GM18867 (cell line): ENCODE measurements at regions not wholly inside any gene's neighbourhood (a gene's known extent, or its start where the extent isn't known, plus 50 kb on each side); places are given as distances from the start of the nearest gene placed in this dataset.

ENCODE experiments used
- ATAC-seq: cut with Tn5 transposase; IDR thresholded peaks from one replicate; pipeline ENCODE4 v1.9.1; 2021; ENCODE audit warnings: mild to moderate bottlenecking, moderate library complexity; ENCODE audit not compliant: unreplicated experiment

GRCh38 chr5:20590356-20590755 lies 602.4 kb upstream of the CDH18 start:
- no peak for ATAC-seq

- no peak for ATAC-seq
Measured at GRCh38 chr5:20575571-20575970, 587.6 kb upstream of the CDH18 start.

- no peak for ATAC-seq
Measured at GRCh38 chr5:20574576-20574975, 586.6 kb upstream of the CDH18 start.

GRCh38 chr5:20572614-20573013 lies 584.6 kb upstream of the CDH18 start:
- ATAC-seq = no peak

GRCh38 chr5:20570486-20570885 lies 582.5 kb upstream of the CDH18 start:
- no peak for ATAC-seq

- ATAC-seq = no peak
Measured at GRCh38 chr5:20562544-20562943, 574.5 kb upstream of the CDH18 start.

- no peak for ATAC-seq
Measured at GRCh38 chr5:20559845-20560244, 571.8 kb upstream of the CDH18 start.

- no peak for ATAC-seq
Measured at GRCh38 chr5:20556115-20556763, 568.2 kb upstream of the CDH18 start.

- ATAC-seq = no peak
Measured at GRCh38 chr5:20555034-20555433, 567.0 kb upstream of the CDH18 start.

- ATAC-seq = no peak
Measured at GRCh38 chr5:20554001-20554400, 566.0 kb upstream of the CDH18 start.

- no peak for ATAC-seq
Measured at GRCh38 chr5:20537911-20538703, 550.1 kb upstream of the CDH18 start.

GRCh38 chr5:20536813-20537212 lies 548.8 kb upstream of the CDH18 start:
- ATAC-seq = no peak

- ATAC-seq = no peak
Measured at GRCh38 chr5:20536341-20536740, 548.3 kb upstream of the CDH18 start.

GRCh38 chr5:20528471-20528870 lies 540.5 kb upstream of the CDH18 start:
- no peak for ATAC-seq

GRCh38 chr5:20524991-20525529 lies 537.1 kb upstream of the CDH18 start:
- no peak for ATAC-seq

GRCh38 chr5:20522905-20523482 lies 535.0 kb upstream of the CDH18 start:
- ATAC-seq = no peak

- no peak for ATAC-seq
Measured at GRCh38 chr5:20515606-20516005, 527.6 kb upstream of the CDH18 start.

GRCh38 chr5:20514145-20514544 lies 526.1 kb upstream of the CDH18 start:
- ATAC-seq = no peak

GRCh38 chr5:20500546-20500945 lies 512.5 kb upstream of the CDH18 start:
- ATAC-seq = no peak

- ATAC-seq = no peak
Measured at GRCh38 chr5:20498926-20499325, 510.9 kb upstream of the CDH18 start.

- ATAC-seq = no peak
Measured at GRCh38 chr5:20498102-20498501, 510.1 kb upstream of the CDH18 start.

- no peak for ATAC-seq
Measured at GRCh38 chr5:20497356-20497755, 509.4 kb upstream of the CDH18 start.
